ENCODE measurements at regions not wholly inside any gene's neighbourhood (a gene's known extent, or its start where the extent isn't known, plus 50 kb on each side); places are given as distances from the start of the nearest gene placed in this dataset.
"Not testable (repeated sequence)": the region's sequence is repeated elsewhere in the genome, so short reads cannot be mapped to it uniquely, and the experiment has no call there.

DNA sequence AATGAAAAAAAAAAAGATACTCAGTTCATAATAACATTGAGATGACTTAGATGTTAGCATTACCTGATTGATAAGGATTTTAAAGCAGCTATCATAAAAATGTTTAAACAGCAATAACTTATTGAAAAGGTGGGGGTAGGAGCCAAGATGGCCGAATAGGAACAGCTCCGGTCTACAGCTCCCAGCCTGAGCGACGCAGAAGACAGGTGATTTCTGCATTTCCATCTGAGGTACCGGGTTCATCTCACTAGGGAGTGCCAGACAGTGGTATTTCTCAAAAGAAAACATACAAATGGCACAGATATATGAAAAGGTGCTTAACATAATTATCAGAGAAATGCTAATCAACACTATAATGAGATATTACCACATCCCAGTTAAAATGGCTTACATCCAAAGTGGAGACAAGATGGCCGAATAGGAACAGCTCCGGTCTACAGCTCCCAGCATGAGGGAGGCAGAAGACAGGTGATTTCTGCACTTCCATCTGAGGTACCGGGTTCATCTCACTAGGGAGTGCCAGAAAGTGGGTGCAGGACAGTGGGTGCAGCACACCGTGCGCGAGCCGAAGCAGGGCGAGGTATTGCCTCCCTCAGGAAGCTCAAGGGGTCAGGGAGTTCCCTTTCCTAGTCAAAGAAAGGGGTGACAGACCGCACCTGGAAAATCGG, 66.5 kb upstream of the FGF13 start:
- WGBS (ENCODE audit: insufficient coverage, low lambda C conversion rate), result no CpG with 5 or more reads among the region's 15 CpGs
- H3K27me3 ChIP-seq (ENCODE audit: control insufficient read depth, insufficient read depth, low read length); H3K9me3 ChIP-seq (ENCODE audit: control insufficient read depth, low read depth, low read length); H3K4me3 ChIP-seq (ENCODE audit: low read length); H3K36me3 ChIP-seq (ENCODE audit: control insufficient read depth, insufficient read depth, low read length); DNase-seq; H3K27ac ChIP-seq (ENCODE audit: low read length); H3K4me1 ChIP-seq (ENCODE audit: control insufficient read depth, insufficient read depth, low read length): not testable (repeated sequence)

DNA sequence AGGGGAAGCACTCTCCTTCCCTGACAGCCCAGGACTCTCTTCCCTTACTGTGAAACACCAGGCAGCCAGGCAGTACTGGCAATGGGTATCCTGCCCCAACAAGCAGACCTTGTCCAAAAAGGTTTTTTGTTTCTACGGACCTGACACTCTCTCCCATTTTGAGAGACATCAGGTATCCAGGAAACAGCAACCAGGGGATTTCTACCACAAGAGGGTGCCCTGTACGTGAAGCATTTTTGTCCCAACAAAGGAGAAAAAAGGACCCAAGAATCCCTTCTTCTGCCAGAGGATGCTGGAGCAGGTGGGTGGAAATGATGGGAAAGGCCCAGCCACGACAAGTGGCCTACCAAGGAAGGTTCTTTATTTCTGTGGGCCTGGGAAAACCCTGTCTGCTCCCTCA, 65.7 kb upstream of the FGF13 start:
- Histone ChIP-seq H3K4me1 (ENCODE audit: control insufficient read depth, insufficient read depth, low read length) (no peaks in the 10 kb centered on the region), H3K36me3 (ENCODE audit: control insufficient read depth, insufficient read depth, low read length) (no peaks in the 10 kb centered on the region), H3K4me3 (ENCODE audit: low read length) (no peak overlapping the region), H3K9me3 (ENCODE audit: control insufficient read depth, low read depth, low read length) (no peaks in the 10 kb centered on the region), H3K27me3 (ENCODE audit: control insufficient read depth, insufficient read depth, low read length) (no peaks in the 10 kb centered on the region), H3K27ac (ENCODE audit: low read length) (no peak overlapping the region)
- DNase-seq, result no peak
- no CpG with 5 or more reads among the region's 3 CpGs for WGBS (ENCODE audit: insufficient coverage, low lambda C conversion rate)

DNA sequence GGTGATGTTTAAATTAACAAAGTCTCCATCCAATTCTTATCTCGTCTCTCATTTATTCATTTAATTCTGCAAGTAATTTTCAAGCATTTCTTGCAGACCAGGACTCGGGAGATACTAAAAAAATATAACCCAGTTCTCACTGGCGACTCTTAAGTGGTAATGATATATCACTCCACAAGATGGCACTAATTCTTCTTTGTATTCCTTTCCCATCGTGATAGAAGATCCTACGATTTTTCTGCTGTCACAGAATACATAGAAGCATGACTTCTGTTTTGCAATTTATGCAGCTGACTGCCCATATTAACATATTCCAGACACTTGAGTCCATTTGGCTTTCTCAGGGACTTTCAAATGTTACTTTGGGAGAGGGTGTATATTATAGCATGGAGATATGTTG, 64.0 kb upstream of the FGF13 start:
- Histone ChIP-seq H3K27ac (ENCODE audit: low read length) (no peak overlapping the region), H3K36me3 (ENCODE audit: control insufficient read depth, insufficient read depth, low read length) (no peaks in the 10 kb centered on the region), H3K27me3 (ENCODE audit: control insufficient read depth, insufficient read depth, low read length) (no peaks in the 10 kb centered on the region), H3K9me3 (ENCODE audit: control insufficient read depth, low read depth, low read length) (no peaks in the 10 kb centered on the region), H3K4me1 (ENCODE audit: control insufficient read depth, insufficient read depth, low read length) (no peaks in the 10 kb centered on the region), H3K4me3 (ENCODE audit: low read length) (no peak overlapping the region)
- WGBS (ENCODE audit: insufficient coverage, low lambda C conversion rate), result no CpG with 5 or more reads among the region's 5 CpGs
- DNase-seq, result no peak

DNA sequence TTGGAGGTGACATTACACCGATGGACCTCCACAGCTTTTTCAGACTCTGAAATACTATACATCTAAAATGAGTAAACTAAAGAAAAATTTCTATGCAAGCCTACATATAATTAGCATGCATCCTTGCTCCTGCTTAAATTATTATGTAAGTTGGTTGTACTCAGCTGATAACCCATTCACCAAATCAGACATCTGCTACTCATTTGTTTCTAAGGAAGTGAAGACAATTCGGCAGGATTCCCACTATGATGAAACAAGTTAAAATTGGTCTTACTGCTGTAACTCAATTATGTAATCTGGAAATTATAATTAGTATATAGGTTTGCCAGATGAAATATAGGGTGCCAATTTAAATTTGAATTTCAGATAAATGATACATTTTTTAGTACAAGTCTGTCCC, 59.5 kb upstream of the FGF13 start:
- no CpG with 5 or more reads among the region's 2 CpGs for WGBS (ENCODE audit: insufficient coverage, low lambda C conversion rate)
- Histone ChIP-seq H3K4me1 (ENCODE audit: control insufficient read depth, insufficient read depth, low read length) (no peaks in the 10 kb centered on the region), H3K27me3 (ENCODE audit: control insufficient read depth, insufficient read depth, low read length) (no peaks in the 10 kb centered on the region), H3K4me3 (ENCODE audit: low read length) (no peak overlapping the region), H3K9me3 (ENCODE audit: control insufficient read depth, low read depth, low read length) (no peaks in the 10 kb centered on the region), H3K36me3 (ENCODE audit: control insufficient read depth, insufficient read depth, low read length) (no peaks in the 10 kb centered on the region), H3K27ac (ENCODE audit: low read length) (no peak overlapping the region)
- no peak for DNase-seq

DNA sequence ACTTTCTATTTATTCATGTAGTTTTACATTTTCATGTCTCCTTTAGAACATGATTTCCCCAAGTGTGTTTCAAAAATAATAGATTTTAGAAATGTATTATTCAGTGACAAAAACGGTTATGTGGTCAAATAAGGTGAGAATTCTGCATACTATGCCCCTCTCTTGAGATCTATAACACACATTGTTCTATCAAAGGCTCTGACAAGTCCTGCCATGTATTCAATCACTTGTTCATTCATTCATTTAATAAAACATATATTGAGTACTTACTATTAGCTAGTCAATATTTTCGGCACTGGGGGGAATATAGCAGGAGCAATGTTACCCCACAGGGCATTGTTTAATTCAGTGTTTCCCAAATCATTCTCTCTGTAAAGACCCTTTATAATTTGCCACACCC, 58.4 kb upstream of the FGF13 start:
- Histone ChIP-seq H3K4me3 (ENCODE audit: low read length) (no peak overlapping the region), H3K9me3 (ENCODE audit: control insufficient read depth, low read depth, low read length) (no peaks in the 10 kb centered on the region), H3K27ac (ENCODE audit: low read length) (no peak overlapping the region), H3K27me3 (ENCODE audit: control insufficient read depth, insufficient read depth, low read length) (no peaks in the 10 kb centered on the region), H3K4me1 (ENCODE audit: control insufficient read depth, insufficient read depth, low read length) (no peaks in the 10 kb centered on the region), H3K36me3 (ENCODE audit: control insufficient read depth, insufficient read depth, low read length) (no peaks in the 10 kb centered on the region)
- DNase-seq, result no peak
- WGBS (ENCODE audit: insufficient coverage, low lambda C conversion rate), result no CpG with 5 or more reads among the region's 2 CpGs

DNA sequence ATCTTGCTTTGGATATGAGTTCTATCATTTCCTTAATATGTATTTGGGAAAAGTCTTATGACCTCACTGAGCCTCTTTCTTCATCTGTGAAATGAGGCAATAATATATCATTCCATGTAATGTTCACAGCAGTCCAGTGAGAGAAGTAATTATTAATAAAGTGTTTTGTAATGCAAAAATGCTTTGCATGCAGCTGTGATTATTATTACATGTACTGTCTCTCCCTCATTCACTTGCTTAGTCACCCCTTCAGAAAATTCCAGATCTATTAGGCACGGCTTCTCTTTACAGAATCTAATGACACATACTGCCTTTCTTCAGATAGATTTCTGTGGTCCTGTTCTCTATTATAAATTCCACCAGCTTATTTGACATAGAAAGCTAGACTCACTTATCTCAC, 53.5 kb upstream of the FGF13 start:
- no peaks in the 10 kb centered on the region for H3K9me3 ChIP-seq (ENCODE audit: control insufficient read depth, low read depth, low read length)
- no peaks in the 10 kb centered on the region for H3K36me3 ChIP-seq (ENCODE audit: control insufficient read depth, insufficient read depth, low read length)
- no peaks in the 10 kb centered on the region for H3K4me1 ChIP-seq (ENCODE audit: control insufficient read depth, insufficient read depth, low read length)
- no CpG with 5 or more reads among the region's 1 CpG for WGBS (ENCODE audit: insufficient coverage, low lambda C conversion rate)
- no peaks in the 10 kb centered on the region for H3K27me3 ChIP-seq (ENCODE audit: control insufficient read depth, insufficient read depth, low read length)
- no peak overlapping the region for H3K4me3 ChIP-seq (ENCODE audit: low read length)
- H3K27ac ChIP-seq (ENCODE audit: low read length), result no peak overlapping the region
- DNase-seq, result no peak

DNA sequence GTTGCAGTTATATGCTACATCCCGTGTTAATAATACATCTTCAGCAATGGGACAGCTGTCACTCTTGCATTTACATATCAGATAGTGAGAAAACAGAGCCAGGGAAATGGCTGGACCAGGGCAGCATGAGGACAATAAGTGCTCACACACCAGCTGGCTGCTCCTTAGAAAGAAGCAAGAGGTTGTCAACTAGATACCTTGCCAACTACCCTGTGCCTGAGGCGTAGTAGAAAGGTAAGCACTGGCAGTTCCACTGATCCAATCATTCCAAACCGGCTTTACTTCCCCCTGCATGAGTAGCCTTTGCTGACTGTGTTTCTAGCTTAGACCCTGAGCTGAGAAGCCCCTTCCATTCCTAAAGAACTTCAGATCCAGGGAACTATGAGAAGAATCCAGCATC, 52.2 kb upstream of the FGF13 start:
- WGBS (ENCODE audit: insufficient coverage, low lambda C conversion rate), result no CpG with 5 or more reads among the region's 3 CpGs
- Histone ChIP-seq H3K27ac (ENCODE audit: low read length) (no peak overlapping the region), H3K9me3 (ENCODE audit: control insufficient read depth, low read depth, low read length) (no peaks in the 10 kb centered on the region), H3K4me3 (ENCODE audit: low read length) (no peak overlapping the region), H3K36me3 (ENCODE audit: control insufficient read depth, insufficient read depth, low read length) (no peaks in the 10 kb centered on the region), H3K27me3 (ENCODE audit: control insufficient read depth, insufficient read depth, low read length) (no peaks in the 10 kb centered on the region), H3K4me1 (ENCODE audit: control insufficient read depth, insufficient read depth, low read length) (no peaks in the 10 kb centered on the region)
- no peak for DNase-seq

DNA sequence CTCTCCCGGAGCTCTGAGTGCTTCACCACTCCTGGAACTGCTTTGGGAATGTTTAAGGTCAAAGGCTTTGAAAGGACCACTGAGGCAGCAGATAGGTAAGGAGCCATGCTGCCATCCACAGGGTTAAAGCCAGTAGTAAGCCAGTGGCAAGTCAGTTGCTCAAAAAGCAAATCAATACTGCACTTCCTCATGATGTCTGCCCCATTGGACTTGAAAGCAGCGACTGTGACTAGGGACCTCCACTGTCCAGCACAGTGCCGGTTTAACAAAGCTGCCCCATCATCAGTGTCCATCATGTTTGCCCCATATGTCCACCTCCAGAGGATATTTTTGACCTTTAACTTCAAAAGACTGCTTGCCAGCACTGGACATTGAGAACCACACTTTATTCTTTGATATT, 49.9 kb upstream of the FGF13 start:
- no CpG with 5 or more reads among the region's 3 CpGs for WGBS (ENCODE audit: insufficient coverage, low lambda C conversion rate)
- no peaks in the 10 kb centered on the region for H3K9me3 ChIP-seq (ENCODE audit: control insufficient read depth, low read depth, low read length)
- no peaks in the 10 kb centered on the region for H3K4me1 ChIP-seq (ENCODE audit: control insufficient read depth, insufficient read depth, low read length)
- H3K36me3 ChIP-seq (ENCODE audit: control insufficient read depth, insufficient read depth, low read length), result no peaks in the 10 kb centered on the region
- H3K4me3 ChIP-seq (ENCODE audit: low read length), result no peak overlapping the region
- H3K27ac ChIP-seq (ENCODE audit: low read length), result no peak overlapping the region
- no peak for DNase-seq
- no peaks in the 10 kb centered on the region for H3K27me3 ChIP-seq (ENCODE audit: control insufficient read depth, insufficient read depth, low read length)

All from large intestine (tissue), 3 donors.